IPS-20b (cell line): ENCODE measurements at regions not wholly inside any gene's neighbourhood (a gene's known extent, or its start where the extent isn't known, plus 50 kb on each side); places are given as distances from the start of the nearest gene placed in this dataset.

ENCODE experiments used
- H3K27ac ChIP-seq: one replicate; pipeline ENCODE4 v1.5.1; 2013; ENCODE audit warnings: low read length
- H3K27me3 ChIP-seq: 2 replicates; pipeline ENCODE4 v1.6.1; 2013; ENCODE audit warnings: mild to moderate bottlenecking, low read length, inconsistent platforms; ENCODE audit not compliant: insufficient read depth
- H3K36me3 ChIP-seq: 2 replicates; pipeline ENCODE4 v1.6.1; 2013; ENCODE audit warnings: low read depth, mild to moderate bottlenecking, inconsistent platforms, low read length, moderate library complexity; ENCODE audit not compliant: insufficient read depth
- H3K4me1 ChIP-seq: 2 replicates; pipeline ENCODE4 v1.6.1; 2013; ENCODE audit warnings: mild to moderate bottlenecking, control low read depth, inconsistent platforms, low read length, moderate library complexity; ENCODE audit not compliant: insufficient read depth
- H3K4me3 ChIP-seq: 2 replicates; pipeline ENCODE4 v1.5.1; 2013; ENCODE audit warnings: mild to moderate bottlenecking, low read length, inconsistent platforms
- H3K9ac ChIP-seq: 2 replicates; pipeline ENCODE4 v1.6.1; 2013; ENCODE audit warnings: low read depth, mild to moderate bottlenecking, inconsistent platforms, low read length, moderate library complexity
- H3K9me3 ChIP-seq: 2 replicates; pipeline ENCODE4 v1.6.1; 2013; ENCODE audit warnings: mild to moderate bottlenecking, low read depth, low read length, inconsistent platforms; ENCODE audit not compliant: insufficient read depth

DNA sequence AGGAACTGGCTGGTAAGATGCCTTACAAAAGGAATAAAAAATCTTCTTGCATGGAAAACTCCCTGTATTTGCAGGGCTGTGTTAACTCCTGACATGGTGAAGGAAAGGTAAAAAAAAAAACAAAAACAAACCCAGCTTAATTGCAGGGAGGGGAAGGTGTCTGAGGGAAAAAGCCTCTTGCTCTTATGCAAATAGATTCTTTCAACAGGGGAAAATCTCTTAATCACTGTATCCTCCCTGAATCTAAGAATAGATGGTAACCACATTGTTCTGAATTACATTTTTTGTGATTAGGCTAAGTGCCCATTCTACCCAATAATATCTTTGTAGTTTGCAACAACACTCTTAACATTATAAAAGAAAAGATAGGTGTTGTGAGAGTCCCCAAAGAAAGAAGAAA is 172.6 kb downstream of the RBM46 start:
- Histone ChIP-seq H3K4me3 (no peak overlapping the region), H3K9ac (no peak overlapping the region), H3K4me1 (no peaks in the 10 kb centered on the region; the same call in 1 of the 2 replicates), H3K9me3 (peaks cover 27% of the 10 kb centered on the region), H3K36me3 (no peaks in the 10 kb centered on the region), H3K27me3 (no peaks in the 10 kb centered on the region), H3K27ac (no peak overlapping the region)

DNA sequence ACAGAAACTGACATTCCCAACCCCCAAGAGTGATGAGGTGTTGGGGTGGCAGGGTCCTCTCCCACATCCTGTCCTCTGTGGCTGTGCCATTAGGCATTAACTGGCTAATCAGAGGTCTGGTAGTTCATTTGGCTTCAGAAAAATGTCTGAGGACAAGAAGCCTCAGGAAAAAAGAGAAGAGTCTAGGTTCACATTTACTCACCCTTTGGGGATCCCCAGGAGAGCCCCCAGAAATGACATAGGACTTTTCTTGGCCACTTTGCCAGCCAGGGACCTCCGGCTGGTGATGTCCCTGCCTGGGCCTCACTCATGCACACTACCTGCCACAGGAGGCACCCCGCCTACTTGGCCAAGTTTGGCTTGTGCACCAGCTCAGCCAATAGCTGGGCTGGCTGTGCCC is 173.0 kb downstream of the RBM46 start:
- H3K9me3 ChIP-seq = peaks cover 26% of the 10 kb centered on the region
- H3K4me1 ChIP-seq = no peaks in the 10 kb centered on the region; the same call in 1 of the 2 replicates
- H3K27me3 ChIP-seq = no peaks in the 10 kb centered on the region
- no peaks in the 10 kb centered on the region for H3K36me3 ChIP-seq
- no peak overlapping the region for H3K27ac ChIP-seq
- H3K9ac ChIP-seq = no peak overlapping the region
- no peak overlapping the region for H3K4me3 ChIP-seq

DNA sequence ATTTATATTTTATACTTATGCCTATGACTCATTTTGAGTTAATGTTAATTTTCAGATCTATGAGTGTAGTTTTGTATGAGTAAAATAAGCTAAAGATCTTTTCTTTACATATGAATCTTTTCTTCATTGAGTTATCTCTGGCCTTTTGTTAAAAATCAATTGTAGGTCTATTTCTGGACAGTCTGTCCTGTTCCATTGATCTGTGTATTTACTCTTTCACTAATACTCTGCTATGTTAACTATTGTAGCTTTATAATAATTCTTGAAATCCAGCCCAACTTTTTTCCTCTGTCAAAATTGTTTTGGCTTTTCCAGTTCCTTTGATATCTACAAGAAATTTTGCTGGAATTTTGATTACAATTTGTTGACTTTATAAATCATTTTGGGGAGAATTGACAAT is 177.0 kb downstream of the RBM46 start:
- no peaks in the 10 kb centered on the region for H3K36me3 ChIP-seq
- H3K27me3 ChIP-seq = no peaks in the 10 kb centered on the region
- no peak overlapping the region for H3K27ac ChIP-seq
- H3K4me1 ChIP-seq = no peaks in the 10 kb centered on the region; the same call in 1 of the 2 replicates
- no peak overlapping the region for H3K9ac ChIP-seq
- no peaks in the 10 kb centered on the region for H3K9me3 ChIP-seq
- H3K4me3 ChIP-seq = no peak overlapping the region

DNA sequence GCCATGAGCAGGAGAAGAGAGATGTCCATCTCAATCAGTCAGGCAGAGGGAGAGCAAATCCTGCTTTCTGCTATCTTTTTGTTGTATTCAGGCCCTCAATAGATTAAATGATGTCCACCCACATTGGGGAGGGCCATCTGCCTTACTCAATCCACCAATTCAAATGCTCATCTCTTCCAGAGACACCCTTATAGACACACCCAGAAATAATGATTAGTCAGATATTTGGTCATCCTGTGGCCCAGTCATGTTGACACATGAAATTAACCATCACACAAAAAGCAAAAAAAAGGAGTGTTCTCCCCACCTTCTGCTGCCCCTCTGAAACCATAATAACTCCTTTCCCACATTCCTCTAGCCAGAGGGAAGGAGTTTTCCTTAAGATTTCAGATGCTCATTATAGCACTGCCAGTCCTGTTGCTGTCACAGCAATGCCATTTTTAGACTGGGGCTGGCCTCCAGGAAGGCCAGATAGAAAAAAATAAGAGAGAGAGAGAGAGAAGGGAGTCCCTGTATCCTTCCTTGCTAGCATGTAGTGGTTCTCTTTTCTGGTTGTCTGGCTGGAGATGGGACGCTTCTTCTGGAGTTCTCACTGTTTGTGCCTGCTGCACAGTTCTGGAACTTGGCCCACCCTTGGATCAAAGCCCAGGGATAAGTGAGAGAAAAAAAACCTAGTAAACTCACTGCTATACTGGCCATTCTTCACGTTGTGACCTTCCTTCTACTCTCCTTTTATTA is 177.7 kb downstream of the RBM46 start:
- H3K9me3 ChIP-seq = no peaks in the 10 kb centered on the region
- H3K4me1 ChIP-seq = no peaks in the 10 kb centered on the region; the same call in 1 of the 2 replicates
- H3K27ac ChIP-seq = no peak overlapping the region
- no peak overlapping the region for H3K4me3 ChIP-seq
- no peak overlapping the region for H3K9ac ChIP-seq
- no peaks in the 10 kb centered on the region for H3K36me3 ChIP-seq
- H3K27me3 ChIP-seq = no peaks in the 10 kb centered on the region

DNA sequence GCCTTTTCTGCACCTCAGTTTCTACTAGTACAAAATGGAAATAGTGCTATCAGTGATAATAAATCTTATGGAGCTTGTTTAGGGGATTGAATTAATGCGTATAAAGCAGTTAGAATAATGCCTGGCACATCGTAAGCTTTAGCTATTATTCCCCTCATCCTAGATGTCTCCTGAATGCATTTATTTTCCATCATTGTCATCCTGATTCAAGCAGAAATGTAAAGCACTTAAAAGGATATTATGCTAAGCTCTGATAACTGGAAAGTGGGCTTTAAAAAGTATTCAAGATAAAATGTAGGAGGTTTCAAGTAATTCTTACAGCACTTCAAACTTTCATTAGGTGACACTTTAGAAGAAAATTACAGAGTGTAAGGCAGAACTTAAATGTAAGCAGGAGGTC is 178.7 kb downstream of the RBM46 start:
- no peaks in the 10 kb centered on the region; the same call in 1 of the 2 replicates for H3K4me1 ChIP-seq
- no peak overlapping the region for H3K27ac ChIP-seq
- no peak overlapping the region for H3K4me3 ChIP-seq
- H3K36me3 ChIP-seq = no peaks in the 10 kb centered on the region
- H3K9ac ChIP-seq = no peak overlapping the region
- no peaks in the 10 kb centered on the region for H3K9me3 ChIP-seq
- no peaks in the 10 kb centered on the region for H3K27me3 ChIP-seq

DNA sequence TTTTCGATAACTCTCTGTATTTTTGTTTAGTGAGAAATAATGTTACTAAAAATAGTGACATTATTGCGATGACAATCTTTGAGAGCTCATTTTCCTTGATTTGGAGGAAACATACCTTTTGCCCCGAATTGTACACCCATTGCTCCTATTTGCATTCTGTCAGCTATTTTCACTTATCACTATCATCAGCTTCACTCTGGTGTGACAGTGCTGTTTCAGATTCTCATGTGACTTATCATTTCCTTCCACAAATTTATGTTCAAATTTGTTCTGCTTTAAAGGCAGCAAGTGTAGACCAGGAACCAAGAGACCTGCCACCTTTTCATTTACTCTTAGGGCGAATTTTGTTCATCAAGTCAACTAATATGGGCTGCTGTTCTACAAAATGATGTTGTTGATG is 179.4 kb downstream of the RBM46 start:
- no peak overlapping the region for H3K4me3 ChIP-seq
- H3K36me3 ChIP-seq = no peaks in the 10 kb centered on the region
- H3K4me1 ChIP-seq = no peaks in the 10 kb centered on the region
- no peak overlapping the region for H3K27ac ChIP-seq
- H3K27me3 ChIP-seq = no peaks in the 10 kb centered on the region
- no peak overlapping the region for H3K9ac ChIP-seq
- no peaks in the 10 kb centered on the region for H3K9me3 ChIP-seq

DNA sequence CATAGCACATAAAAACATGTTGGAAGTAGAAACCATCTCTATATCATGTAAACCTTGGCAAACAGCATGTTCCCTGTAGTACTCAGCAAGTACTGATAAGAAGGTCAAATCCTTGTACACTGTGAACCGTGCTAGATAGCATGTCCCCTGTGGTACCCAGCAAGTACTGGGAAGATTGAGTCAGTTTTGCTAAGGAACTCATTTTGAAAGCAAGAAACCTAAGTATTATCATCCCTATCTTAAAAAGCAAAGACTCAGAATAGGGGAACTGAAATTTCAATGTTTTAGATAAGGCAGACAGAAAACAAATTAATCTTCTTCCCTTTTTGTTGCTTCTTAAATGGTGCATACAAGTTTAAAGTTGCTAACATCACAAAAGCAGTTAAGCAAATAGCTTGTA is 180.2 kb downstream of the RBM46 start:
- no peaks in the 10 kb centered on the region for H3K4me1 ChIP-seq
- H3K9me3 ChIP-seq = no peaks in the 10 kb centered on the region
- no peak overlapping the region for H3K4me3 ChIP-seq
- no peaks in the 10 kb centered on the region for H3K27me3 ChIP-seq
- H3K9ac ChIP-seq = no peak overlapping the region
- no peaks in the 10 kb centered on the region for H3K36me3 ChIP-seq
- no peak overlapping the region for H3K27ac ChIP-seq

DNA sequence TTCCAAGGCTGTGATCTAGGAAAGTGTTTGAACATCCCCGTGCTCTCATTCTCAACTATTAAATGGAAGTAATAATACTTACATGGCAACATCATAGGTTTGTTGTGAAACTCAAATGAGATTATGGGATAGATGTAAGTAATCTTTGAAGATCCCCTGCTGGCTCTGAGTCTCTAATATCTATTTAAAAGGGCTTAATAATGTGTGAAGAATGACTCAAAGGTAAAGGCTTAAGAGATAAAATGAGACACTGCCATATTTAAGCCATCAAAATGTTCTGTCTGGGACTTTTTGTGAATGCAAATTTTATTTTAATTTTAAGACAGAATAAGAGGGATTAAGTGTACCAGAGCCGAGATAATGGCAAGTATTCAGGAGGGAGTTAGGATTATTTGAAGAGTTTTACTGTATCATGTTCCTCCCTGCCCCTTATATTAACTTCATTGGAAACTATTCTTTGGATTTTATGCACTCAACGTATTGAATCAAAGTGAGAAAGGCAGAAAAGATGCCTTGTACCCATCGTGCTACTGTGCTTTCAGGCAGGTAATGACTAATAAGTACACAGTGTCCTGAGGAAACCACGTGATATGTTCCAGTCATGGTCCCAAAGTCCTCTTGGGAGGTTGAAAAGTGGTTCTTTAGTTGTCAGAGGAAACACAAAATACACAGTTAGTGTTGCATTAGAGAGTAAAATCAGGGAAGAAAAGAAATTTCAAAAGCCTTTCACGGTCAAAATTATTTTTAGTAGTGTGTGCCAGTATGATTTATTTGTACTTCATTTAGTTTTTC is 192.4 kb downstream of the RBM46 start:
- no peak overlapping the region for H3K27ac ChIP-seq
- no peaks in the 10 kb centered on the region for H3K27me3 ChIP-seq
- no peak overlapping the region for H3K9ac ChIP-seq
- no peaks in the 10 kb centered on the region for H3K36me3 ChIP-seq
- H3K4me1 ChIP-seq = no peaks in the 10 kb centered on the region
- no peak overlapping the region for H3K4me3 ChIP-seq
- H3K9me3 ChIP-seq = no peaks in the 10 kb centered on the region

DNA sequence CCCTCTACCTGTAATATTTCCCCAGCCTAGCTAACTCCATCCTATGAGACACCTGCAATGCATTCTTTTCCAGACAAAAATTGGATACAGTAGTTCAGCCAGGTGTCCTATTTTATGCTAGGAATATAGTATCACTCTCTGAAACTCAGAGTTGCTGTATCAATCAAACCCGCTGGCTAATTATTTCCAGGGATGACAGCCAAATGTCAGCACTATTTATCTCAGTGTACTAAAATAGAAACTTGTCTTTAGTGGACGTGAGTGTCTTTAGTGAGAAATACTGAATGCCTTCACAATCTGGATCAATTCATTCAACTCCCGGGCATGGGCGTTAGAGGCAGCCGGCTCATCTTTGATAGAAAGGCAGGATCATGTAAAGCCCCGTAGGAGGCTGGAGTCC is 196.2 kb downstream of the RBM46 start:
- Histone ChIP-seq H3K9me3 (no peaks in the 10 kb centered on the region), H3K27me3 (no peaks in the 10 kb centered on the region), H3K27ac (no peak overlapping the region), H3K4me1 (no peaks in the 10 kb centered on the region), H3K4me3 (no peak overlapping the region), H3K36me3 (no peaks in the 10 kb centered on the region), H3K9ac (no peak overlapping the region)

DNA sequence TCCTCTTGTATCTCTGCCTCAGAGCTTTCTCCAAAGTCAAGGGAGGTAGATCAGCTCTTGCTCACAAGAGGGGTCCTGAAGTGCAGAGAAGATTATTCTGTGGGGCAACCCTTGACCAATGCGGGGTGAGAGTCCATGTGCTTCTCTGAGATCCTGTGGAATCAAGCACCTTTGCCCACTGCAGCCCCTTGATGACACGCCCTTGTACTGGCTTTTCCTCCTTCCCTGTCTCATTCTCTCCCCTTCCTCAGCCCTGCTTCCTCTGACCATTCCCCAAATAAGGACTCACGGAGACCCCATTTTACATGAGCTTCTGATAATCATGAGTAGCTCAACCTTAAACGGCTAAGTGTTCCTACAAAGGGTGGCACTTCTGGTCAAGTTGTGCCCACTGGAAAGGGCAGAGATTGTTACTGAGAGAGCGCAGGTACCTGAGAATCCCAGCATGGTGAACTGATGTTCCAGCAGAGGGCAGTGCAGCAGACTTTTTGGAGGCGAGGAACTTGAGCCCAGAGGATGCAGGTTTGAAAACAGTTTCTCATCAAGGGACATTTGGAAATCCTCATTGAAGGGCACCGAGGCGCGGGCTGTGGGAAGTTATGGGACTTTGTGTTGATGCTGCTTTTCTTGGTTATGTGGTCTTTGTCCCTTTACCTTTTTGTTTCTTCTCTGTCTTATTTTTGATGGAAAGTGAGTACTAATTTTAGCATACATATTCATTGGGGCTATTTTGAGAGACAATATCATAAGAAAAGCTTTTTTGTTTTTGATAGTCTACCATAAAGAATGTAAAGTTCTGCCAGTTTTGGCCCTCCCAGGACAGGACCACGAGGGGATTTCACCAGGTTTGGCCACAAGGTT is 201.3 kb downstream of the RBM46 start:
- Histone ChIP-seq H3K27ac (no peak overlapping the region), H3K4me3 (no peak overlapping the region), H3K9me3 (no peaks in the 10 kb centered on the region), H3K36me3 (no peaks in the 10 kb centered on the region), H3K4me1 (no peaks in the 10 kb centered on the region), H3K9ac (no peak overlapping the region), H3K27me3 (no peaks in the 10 kb centered on the region)

DNA sequence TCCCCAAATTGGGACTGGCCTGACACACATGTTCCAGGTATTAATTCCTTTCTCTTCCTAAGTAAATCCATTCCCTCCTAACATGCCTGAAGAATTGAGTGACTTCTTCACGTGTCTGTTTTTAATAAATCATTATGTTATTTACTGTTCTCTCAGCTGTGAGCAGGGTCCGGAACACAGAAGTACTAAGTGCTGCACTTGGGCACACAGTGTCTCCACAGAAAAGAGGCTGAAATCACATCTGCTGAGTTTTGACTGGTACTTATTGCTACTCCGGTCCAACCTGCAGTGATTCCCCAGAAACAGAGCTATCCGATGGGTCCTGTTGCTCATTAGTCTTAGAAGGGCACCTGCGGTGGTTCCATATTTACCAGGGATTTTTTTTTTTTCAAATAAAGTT is 202.6 kb downstream of the RBM46 start:
- H3K9me3 ChIP-seq = no peaks in the 10 kb centered on the region
- no peaks in the 10 kb centered on the region for H3K27me3 ChIP-seq
- no peaks in the 10 kb centered on the region for H3K36me3 ChIP-seq
- no peak overlapping the region for H3K4me3 ChIP-seq
- H3K9ac ChIP-seq = no peak overlapping the region
- no peak overlapping the region for H3K27ac ChIP-seq
- H3K4me1 ChIP-seq = no peaks in the 10 kb centered on the region
